ENCODE measurements at regions not wholly inside any gene's neighbourhood (a gene's known extent, or its start where the extent isn't known, plus 50 kb on each side); places are given as distances from the start of the nearest gene placed in this dataset.

DNA sequence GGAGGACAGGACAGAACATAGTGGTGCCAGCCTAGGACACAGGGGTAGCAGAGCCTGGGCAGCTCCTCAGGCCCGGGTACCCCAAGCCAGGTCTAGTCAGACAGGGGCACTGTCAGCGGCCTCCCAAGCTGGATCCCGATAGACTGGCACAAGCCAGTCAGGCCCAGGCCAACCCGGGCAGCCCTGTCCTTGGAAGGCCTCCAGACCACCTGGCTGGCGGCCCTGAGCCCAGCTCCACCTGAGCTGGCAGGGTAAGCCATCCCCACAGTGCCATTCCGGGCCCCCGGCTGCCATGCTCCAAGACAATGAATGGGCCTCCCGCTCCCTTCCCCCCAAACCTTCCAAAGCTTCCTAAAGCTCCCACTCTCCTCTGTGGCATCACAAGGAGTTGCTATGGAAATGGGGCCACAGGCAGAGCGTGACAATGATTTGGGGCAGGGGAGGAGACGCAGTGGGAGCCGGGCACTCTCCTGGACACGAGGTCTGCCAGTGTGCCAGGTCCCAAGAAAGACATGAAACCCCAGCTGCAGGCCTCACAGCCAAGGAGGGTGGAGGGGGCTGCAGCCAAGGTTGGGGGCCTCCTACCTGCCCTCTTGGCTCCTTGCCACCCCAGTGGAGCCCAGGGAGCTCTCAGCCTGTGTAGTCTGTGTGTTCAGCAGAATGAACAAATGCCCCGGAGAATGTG, 165.6 kb upstream of the LINGO1 start:
- Histone ChIP-seq H3K4me1 (ENCODE audit: control insufficient read depth, insufficient read depth, low read length) (no peaks in the 10 kb centered on the region), H3K27me3 (ENCODE audit: control insufficient read depth, insufficient read depth, low read length) (no peaks in the 10 kb centered on the region), H3K4me3 (ENCODE audit: low read depth, low read length) (no peak overlapping the region), H3K9ac (ENCODE audit: low read depth, low read length) (no peak overlapping the region), H3K9me3 (ENCODE audit: control insufficient read depth, insufficient read depth, low read length) (no peaks in the 10 kb centered on the region), H3K36me3 (ENCODE audit: control insufficient read depth, insufficient read depth, low read length) (no peaks in the 10 kb centered on the region)

GRCh38 chr15:77797270-77797669, 164.6 kb upstream of the LINGO1 start:
- no peak overlapping the region for H3K9ac ChIP-seq (ENCODE audit: low read depth, low read length)
- H3K4me3 ChIP-seq (ENCODE audit: low read depth, low read length) = no peak overlapping the region
- H3K27me3 ChIP-seq (ENCODE audit: control insufficient read depth, insufficient read depth, low read length) = no peaks in the 10 kb centered on the region
- no peaks in the 10 kb centered on the region for H3K9me3 ChIP-seq (ENCODE audit: control insufficient read depth, insufficient read depth, low read length)
- no peaks in the 10 kb centered on the region for H3K36me3 ChIP-seq (ENCODE audit: control insufficient read depth, insufficient read depth, low read length)
- no peaks in the 10 kb centered on the region for H3K4me1 ChIP-seq (ENCODE audit: control insufficient read depth, insufficient read depth, low read length)

DNA sequence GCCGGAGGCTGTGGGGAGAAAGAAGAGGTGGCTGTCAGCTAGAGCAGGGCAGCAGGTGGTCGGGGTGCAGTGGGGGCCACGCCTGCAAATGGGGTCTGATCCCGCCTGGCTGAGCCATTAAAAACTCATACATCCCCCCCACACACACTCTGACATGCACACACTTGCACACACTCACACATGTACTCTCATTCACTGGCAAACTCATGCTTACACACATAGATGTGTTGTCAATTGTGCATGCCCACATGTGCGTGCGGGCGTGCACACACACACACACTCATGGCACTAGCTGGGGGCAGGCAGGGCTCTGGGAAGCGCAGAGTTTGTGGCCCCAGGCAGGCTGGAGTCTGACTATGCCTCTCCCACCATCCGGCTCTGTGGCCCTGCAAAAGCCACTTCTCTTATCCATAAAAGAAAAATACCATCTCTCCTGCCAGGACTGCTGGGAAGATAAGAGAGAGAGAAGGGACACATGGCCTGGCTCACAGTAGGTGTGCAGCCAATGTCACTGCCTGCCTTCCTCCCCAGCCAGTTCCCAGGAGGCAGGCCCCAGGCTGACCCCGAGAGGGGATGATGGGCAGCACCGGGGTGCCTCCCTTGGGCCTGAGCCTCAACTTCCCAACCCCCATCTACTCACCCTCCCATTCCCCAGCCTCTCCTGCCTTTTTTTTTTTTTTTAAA, 163.5 kb upstream of the LINGO1 start:
- H3K4me1 ChIP-seq (ENCODE audit: control insufficient read depth, insufficient read depth, low read length) = no peaks in the 10 kb centered on the region
- no peaks in the 10 kb centered on the region for H3K9me3 ChIP-seq (ENCODE audit: control insufficient read depth, insufficient read depth, low read length)
- no peak overlapping the region for H3K4me3 ChIP-seq (ENCODE audit: low read depth, low read length)
- no peaks in the 10 kb centered on the region for H3K36me3 ChIP-seq (ENCODE audit: control insufficient read depth, insufficient read depth, low read length)
- H3K9ac ChIP-seq (ENCODE audit: low read depth, low read length) = no peak overlapping the region
- no peaks in the 10 kb centered on the region for H3K27me3 ChIP-seq (ENCODE audit: control insufficient read depth, insufficient read depth, low read length)

DNA sequence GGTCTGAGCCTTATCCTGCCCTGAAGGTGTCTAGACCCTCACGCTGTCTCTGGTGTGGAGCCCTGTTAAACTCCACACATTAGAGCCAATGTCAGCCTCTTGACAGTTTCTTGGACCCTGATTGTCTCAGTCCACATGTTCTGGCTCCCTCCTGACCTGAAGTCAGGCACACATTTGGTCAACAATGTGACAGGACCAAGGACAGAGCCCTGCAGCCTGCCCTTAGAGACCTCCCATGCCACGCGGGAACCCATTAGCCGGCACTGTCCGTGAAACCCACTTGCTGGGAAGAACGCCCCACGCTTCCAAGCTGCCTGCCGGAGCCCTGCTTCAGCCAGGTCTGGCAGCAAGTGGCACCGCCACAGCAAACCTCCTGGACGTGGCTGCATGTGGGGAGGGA, 162.7 kb upstream of the LINGO1 start:
- H3K9me3 ChIP-seq (ENCODE audit: control insufficient read depth, insufficient read depth, low read length) = no peaks in the 10 kb centered on the region
- no peaks in the 10 kb centered on the region for H3K27me3 ChIP-seq (ENCODE audit: control insufficient read depth, insufficient read depth, low read length)
- no peaks in the 10 kb centered on the region for H3K36me3 ChIP-seq (ENCODE audit: control insufficient read depth, insufficient read depth, low read length)
- H3K4me3 ChIP-seq (ENCODE audit: low read depth, low read length) = no peak overlapping the region
- no peak overlapping the region for H3K9ac ChIP-seq (ENCODE audit: low read depth, low read length)
- no peaks in the 10 kb centered on the region for H3K4me1 ChIP-seq (ENCODE audit: control insufficient read depth, insufficient read depth, low read length)

GRCh38 chr15:77791941-77792340, 159.2 kb upstream of the LINGO1 start:
- H3K27me3 ChIP-seq (ENCODE audit: control insufficient read depth, insufficient read depth, low read length) = no peaks in the 10 kb centered on the region

GRCh38 chr15:77790481-77790880, 157.8 kb upstream of the LINGO1 start:
- H3K4me1 ChIP-seq (ENCODE audit: control insufficient read depth, insufficient read depth, low read length) = no peaks in the 10 kb centered on the region
- H3K27me3 ChIP-seq (ENCODE audit: control insufficient read depth, insufficient read depth, low read length) = no peaks in the 10 kb centered on the region
- no peaks in the 10 kb centered on the region for H3K36me3 ChIP-seq (ENCODE audit: control insufficient read depth, insufficient read depth, low read length)
- no peaks in the 10 kb centered on the region for H3K9me3 ChIP-seq (ENCODE audit: control insufficient read depth, insufficient read depth, low read length)
- no peak overlapping the region for H3K9ac ChIP-seq (ENCODE audit: low read depth, low read length)
- no peak overlapping the region for H3K4me3 ChIP-seq (ENCODE audit: low read depth, low read length)

More at GRCh38 chr15:77791941-77792340, 159.2 kb upstream of the LINGO1 start:
- H3K9me3 ChIP-seq (ENCODE audit: control insufficient read depth, insufficient read depth, low read length) = no peaks in the 10 kb centered on the region
- H3K4me1 ChIP-seq (ENCODE audit: control insufficient read depth, insufficient read depth, low read length) = no peaks in the 10 kb centered on the region
- H3K36me3 ChIP-seq (ENCODE audit: control insufficient read depth, insufficient read depth, low read length) = no peaks in the 10 kb centered on the region
- H3K4me3 ChIP-seq (ENCODE audit: low read depth, low read length) = no peak overlapping the region
- H3K9ac ChIP-seq (ENCODE audit: low read depth, low read length) = no peak overlapping the region

DNA sequence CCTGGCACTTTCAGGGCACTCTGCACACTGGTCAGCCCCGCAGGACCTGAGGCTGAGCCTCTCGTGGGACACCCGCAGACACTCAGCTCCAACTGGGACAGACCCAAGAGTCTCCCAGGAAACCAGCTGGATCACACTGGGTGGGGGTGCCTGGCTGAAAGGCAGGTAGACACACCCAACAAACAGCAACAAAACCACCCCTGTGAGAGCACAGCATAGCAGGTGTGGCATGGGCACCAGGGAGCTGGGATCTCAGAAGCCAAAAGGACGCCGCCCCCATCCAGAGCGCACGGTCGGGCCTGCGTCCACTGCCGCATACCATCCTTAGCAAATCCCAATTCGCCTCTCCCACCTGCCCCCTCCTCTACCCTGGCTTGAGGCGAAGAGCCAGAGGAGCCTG, 154.2 kb upstream of the LINGO1 start:
- no peaks in the 10 kb centered on the region for H3K9me3 ChIP-seq (ENCODE audit: control insufficient read depth, insufficient read depth, low read length)
- H3K27me3 ChIP-seq (ENCODE audit: control insufficient read depth, insufficient read depth, low read length) = no peaks in the 10 kb centered on the region
- no peaks in the 10 kb centered on the region for H3K36me3 ChIP-seq (ENCODE audit: control insufficient read depth, insufficient read depth, low read length)
- no peaks in the 10 kb centered on the region for H3K4me1 ChIP-seq (ENCODE audit: control insufficient read depth, insufficient read depth, low read length)
- H3K4me3 ChIP-seq (ENCODE audit: low read depth, low read length) = no peak overlapping the region
- no peak overlapping the region for H3K9ac ChIP-seq (ENCODE audit: low read depth, low read length)

- H3K27me3 ChIP-seq (ENCODE audit: control insufficient read depth, insufficient read depth, low read length) = no peaks in the 10 kb centered on the region
Observed at GRCh38 chr15:77786181-77786890, 153.6 kb upstream of the LINGO1 start.

DNA sequence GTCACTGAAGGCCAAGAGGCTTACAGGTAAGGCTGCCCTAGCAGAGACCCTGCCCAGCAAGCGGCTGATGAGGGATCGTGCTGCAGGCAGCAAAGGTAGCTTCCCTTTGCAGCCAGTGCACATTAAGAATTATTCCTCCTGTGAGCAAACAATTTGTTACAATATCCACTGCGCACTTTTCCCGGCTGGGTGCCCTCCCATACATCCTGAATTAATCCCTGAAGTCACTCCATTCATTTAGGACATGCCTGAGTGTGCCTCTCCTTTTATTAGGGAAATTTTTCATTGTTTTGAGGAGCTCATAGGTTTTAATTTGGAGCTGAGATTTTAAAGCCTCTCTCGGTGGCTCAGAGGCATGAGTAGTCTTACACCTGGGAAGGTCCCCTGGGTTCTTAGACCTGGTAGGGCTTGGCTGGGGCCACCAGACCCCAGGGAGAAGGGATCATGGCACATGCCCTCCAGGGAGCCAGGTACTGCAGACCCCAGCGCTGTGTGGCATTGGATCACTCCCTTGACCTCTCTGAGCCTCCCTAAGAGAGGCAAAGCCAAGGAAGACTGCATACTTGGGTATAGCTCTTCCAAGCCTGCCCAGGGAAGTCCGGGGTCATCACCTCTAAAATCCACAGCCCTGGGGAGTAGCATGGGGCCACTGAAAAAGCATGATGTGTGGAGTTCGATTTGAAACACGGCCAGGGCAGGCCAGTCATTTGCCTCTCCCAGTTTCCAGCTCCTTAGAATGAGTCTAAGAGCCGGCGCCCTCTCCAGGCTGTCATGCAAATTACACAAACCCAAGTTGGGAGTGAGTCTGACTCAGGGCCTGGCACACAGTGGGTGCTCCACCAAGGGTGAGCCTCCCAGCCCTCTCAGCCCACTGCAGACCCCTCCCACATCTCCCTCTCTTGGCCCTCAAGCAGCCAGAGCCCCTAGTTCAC, 151.9 kb upstream of the LINGO1 start:
- no peak overlapping the region for H3K9ac ChIP-seq (ENCODE audit: low read depth, low read length)
- no peaks in the 10 kb centered on the region for H3K4me1 ChIP-seq (ENCODE audit: control insufficient read depth, insufficient read depth, low read length)
- no peaks in the 10 kb centered on the region for H3K9me3 ChIP-seq (ENCODE audit: control insufficient read depth, insufficient read depth, low read length)
- H3K36me3 ChIP-seq (ENCODE audit: control insufficient read depth, insufficient read depth, low read length) = no peaks in the 10 kb centered on the region
- no peaks in the 10 kb centered on the region for H3K27me3 ChIP-seq (ENCODE audit: control insufficient read depth, insufficient read depth, low read length)
- no peak overlapping the region for H3K4me3 ChIP-seq (ENCODE audit: low read depth, low read length)

More at GRCh38 chr15:77786181-77786890, 153.6 kb upstream of the LINGO1 start:
- Histone ChIP-seq H3K4me1 (ENCODE audit: control insufficient read depth, insufficient read depth, low read length) (no peaks in the 10 kb centered on the region), H3K4me3 (ENCODE audit: low read depth, low read length) (no peak overlapping the region), H3K36me3 (ENCODE audit: control insufficient read depth, insufficient read depth, low read length) (no peaks in the 10 kb centered on the region), H3K9me3 (ENCODE audit: control insufficient read depth, insufficient read depth, low read length) (no peaks in the 10 kb centered on the region), H3K9ac (ENCODE audit: low read depth, low read length) (no peak overlapping the region)

GRCh38 chr15:77783636-77784035, 150.9 kb upstream of the LINGO1 start:
- H3K4me3 ChIP-seq (ENCODE audit: low read depth, low read length) = no peak overlapping the region
- no peaks in the 10 kb centered on the region for H3K4me1 ChIP-seq (ENCODE audit: control insufficient read depth, insufficient read depth, low read length)
- no peaks in the 10 kb centered on the region for H3K36me3 ChIP-seq (ENCODE audit: control insufficient read depth, insufficient read depth, low read length)
- H3K27me3 ChIP-seq (ENCODE audit: control insufficient read depth, insufficient read depth, low read length) = no peaks in the 10 kb centered on the region
- H3K9me3 ChIP-seq (ENCODE audit: control insufficient read depth, insufficient read depth, low read length) = no peaks in the 10 kb centered on the region
- no peak overlapping the region for H3K9ac ChIP-seq (ENCODE audit: low read depth, low read length)

GRCh38 chr15:77782691-77783090, 150.0 kb upstream of the LINGO1 start:
- Histone ChIP-seq H3K27me3 (ENCODE audit: control insufficient read depth, insufficient read depth, low read length) (no peaks in the 10 kb centered on the region), H3K4me3 (ENCODE audit: low read depth, low read length) (no peak overlapping the region), H3K36me3 (ENCODE audit: control insufficient read depth, insufficient read depth, low read length) (no peaks in the 10 kb centered on the region), H3K9me3 (ENCODE audit: control insufficient read depth, insufficient read depth, low read length) (no peaks in the 10 kb centered on the region), H3K4me1 (ENCODE audit: control insufficient read depth, insufficient read depth, low read length) (no peaks in the 10 kb centered on the region), H3K9ac (ENCODE audit: low read depth, low read length) (no peak overlapping the region)
